Spleen (tissue), 7 donors: ENCODE measurements at regions not wholly inside any gene's neighbourhood (a gene's known extent, or its start where the extent isn't known, plus 50 kb on each side); places are given as distances from the start of the nearest gene placed in this dataset.

Source experiments
- POLR2A ChIP-seq, 3 donors: fragments of 450-650 bp; IDR thresholded peaks; one replicate each; pipeline ENCODE4 v1.5.1; 2017; ENCODE audit warnings: antibody characterized with exemption in 3 of 3, mild to moderate bottlenecking in 1 of 3
- POLR2AphosphoS5 ChIP-seq, 3 donors: sonication (generic); formaldehyde crosslinking; IDR thresholded peaks; one replicate each; pipeline ENCODE4 v1.5.1; 2017; ENCODE audit warnings: antibody characterized with exemption in 3 of 3
- TF ChIP-seq, protein P1 (sequence below), 11 experiments: fragments of 200-600 bp in 7 of 11; fragments of 450-650 bp in 4 of 11; sonication (generic) in 4 of 11; IDR thresholded peaks in 8 of 11; conservative IDR thresholded peaks in 3 of 11; 1 replicate in 7 of 11; 2 replicates in 4 of 11; pipeline versions ENCODE4 v1.4.0 to v1.8.0; 2016 to 2021; ENCODE audit warnings: antibody characterized with exemption in 11 of 11, inconsistent platforms in 4 of 11, mild to moderate bottlenecking in 1 of 11
- donor health status: DM: no; HTN: no; CAD: no; lungs with moderate emphysema.
- donor health status: DM: no; HTN: no; CAD: no.
- donor health status: DM: no; HTN: no; CAD: no.

DNA sequence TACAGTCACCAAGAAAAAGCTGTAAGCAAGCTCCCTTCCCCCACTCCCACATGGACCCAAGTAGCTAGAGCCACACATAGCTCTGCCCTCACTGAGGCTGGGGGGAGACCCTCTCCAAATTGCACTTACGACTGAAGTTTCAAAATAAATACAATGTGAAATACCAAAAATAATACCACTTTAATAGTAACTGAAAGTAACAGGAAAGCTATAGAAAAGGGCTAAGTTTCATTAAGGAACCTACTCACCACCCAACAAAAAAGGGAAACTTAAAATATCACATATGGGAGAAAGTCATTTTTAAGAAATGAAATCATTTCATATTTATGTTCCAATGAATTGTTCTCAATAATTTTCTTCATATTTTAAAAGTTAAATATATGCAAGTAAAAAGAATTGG lies 130.4 kb upstream of the UBE2E2 start:
- TF ChIP-seq POLR2AphosphoS5 (IDR thresholded peaks at IDR 0.05): no peak
- TF ChIP-seq, protein P1, sequence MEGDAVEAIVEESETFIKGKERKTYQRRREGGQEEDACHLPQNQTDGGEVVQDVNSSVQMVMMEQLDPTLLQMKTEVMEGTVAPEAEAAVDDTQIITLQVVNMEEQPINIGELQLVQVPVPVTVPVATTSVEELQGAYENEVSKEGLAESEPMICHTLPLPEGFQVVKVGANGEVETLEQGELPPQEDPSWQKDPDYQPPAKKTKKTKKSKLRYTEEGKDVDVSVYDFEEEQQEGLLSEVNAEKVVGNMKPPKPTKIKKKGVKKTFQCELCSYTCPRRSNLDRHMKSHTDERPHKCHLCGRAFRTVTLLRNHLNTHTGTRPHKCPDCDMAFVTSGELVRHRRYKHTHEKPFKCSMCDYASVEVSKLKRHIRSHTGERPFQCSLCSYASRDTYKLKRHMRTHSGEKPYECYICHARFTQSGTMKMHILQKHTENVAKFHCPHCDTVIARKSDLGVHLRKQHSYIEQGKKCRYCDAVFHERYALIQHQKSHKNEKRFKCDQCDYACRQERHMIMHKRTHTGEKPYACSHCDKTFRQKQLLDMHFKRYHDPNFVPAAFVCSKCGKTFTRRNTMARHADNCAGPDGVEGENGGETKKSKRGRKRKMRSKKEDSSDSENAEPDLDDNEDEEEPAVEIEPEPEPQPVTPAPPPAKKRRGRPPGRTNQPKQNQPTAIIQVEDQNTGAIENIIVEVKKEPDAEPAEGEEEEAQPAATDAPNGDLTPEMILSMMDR (IDR thresholded peaks at IDR 0.05 in 8 of 11, conservative IDR thresholded peaks at IDR 0.05 in 3 of 11): no peak
- no peak for TF ChIP-seq POLR2A (IDR thresholded peaks at IDR 0.05)
